HG02981 (cell line): ENCODE measurements at regions not wholly inside any gene's neighbourhood (a gene's known extent, or its start where the extent isn't known, plus 50 kb on each side); places are given as distances from the start of the nearest gene placed in this dataset.

Source experiments
- ATAC-seq: cut with Tn5 transposase; IDR thresholded peaks from one replicate; pipeline ENCODE4 v1.9.1; 2021; ENCODE audit warnings: mild to moderate bottlenecking, moderate library complexity; ENCODE audit not compliant: unreplicated experiment

DNA sequence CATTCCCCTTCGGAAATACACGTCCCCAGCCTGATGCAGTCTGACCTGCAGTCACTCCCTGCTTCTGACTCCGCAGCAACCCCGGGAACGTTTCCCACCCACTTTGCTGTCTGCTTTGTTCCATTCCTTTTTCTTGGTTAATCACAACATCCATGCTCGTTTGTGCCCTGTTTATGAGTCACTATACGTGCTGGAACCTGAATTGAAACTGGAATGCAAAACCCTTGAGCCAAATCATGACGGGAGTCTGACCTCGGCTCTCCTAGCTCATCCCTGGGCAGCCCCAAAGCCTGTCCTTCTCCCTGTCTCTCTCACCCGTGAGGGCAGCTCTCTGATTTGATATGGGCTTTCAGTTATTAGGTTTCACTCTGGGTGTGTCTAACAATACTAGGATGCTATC, 57.1 kb upstream of the RNF152 start:
- ATAC-seq, result no peak

DNA sequence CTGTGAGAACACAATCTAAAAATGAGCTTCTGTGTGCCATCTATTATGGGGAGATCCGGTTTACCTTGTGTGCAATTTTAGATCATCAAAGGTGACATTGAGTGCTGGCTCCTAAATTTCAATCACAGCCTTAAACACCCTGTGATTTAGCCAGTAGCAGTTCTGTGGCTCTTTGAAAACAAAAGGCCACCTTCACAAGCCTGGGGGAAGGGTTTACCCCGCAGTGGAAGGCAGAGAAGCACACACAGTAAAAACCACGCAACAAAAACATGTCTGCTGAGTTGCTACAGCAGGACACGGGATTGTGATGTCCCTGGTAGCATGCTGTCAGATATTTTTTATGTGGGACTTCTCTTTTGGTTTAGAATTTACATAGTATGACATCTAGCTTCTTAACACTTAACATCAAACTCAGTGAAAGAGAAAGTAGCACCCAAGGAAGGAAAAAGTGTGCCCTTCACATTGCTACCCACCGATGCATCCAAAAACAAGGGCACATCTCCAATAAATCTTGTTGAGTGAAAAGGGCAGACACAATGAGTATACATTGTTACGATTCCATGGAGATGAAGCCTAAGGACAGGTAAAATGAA, 56.1 kb upstream of the RNF152 start:
- ATAC-seq, result no peak

DNA sequence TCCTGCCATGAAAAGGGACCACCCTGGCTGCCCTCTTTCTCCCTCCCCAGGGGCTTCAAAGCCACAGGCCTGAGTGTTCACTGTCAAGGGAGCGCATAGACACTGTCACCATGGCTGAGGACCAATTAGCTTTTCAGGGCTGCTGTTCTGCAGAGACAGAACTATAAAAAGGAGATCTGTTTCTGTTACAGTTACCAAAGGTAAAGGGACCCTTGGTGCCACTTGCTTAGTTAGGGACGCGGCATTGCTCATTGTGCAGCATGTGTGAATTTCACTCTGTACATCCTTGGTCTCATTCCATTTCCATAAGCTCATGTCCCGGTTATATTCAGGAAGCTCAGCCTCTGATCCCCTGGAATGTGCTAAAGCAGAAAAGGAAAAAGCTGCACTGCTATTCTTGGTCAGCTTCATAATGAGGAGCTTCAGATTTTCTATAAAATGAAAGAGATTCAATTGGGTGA, 55.5 kb upstream of the RNF152 start:
- ATAC-seq, result no peak

DNA sequence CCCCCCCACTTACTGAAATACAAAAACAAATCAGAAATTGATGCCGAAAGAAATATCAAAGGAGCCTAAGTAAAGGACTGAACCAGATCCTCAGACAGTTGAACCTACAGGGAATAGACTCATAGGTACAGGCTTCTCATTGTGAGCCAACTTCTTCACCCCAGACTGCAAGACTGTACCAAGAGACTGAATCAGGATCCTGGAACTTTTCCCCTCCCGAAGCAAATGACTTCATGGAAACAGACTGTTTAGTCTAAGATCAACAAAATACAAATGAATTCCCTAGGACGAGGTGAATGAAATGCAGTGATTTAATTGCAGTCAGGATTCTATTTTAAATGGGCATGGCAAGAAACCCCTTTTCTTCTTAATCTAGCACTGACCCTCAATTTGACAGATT, 53.6 kb upstream of the RNF152 start:
- no peak for ATAC-seq

DNA sequence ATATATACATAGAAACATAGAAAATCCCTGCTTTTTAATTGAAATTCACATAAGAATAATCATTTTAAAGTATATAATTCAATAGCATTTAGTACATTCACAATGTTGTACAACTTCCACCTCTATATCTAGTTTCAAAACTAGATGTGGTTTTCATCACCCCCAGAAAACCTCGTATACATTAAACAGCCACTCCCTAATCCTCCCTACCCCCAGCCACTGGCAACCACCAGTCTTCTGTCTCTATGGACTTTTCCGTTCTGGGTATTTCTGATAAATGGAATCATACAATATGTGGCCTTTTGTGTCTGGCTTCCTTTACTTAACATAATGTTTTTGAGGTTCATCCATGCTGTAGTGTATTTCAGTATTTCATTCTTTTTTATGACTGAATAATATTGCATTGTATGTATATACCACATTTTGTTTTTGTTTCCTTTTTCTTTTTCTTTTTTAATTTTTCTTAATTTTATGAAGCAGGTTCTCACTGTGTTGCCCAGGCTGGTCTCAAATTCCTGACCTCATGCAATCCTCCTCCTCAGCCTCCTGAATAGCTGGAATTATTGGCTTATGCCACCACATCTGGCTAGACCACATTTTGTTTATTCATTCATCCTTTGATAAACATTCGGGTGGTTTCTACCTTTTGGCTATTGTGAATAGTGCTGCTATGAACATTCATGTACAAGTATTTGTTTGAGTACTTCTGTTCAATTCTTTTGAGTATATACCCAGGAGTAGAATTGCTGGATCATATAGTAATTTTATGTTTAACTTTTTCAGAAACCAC, 50.6 kb upstream of the RNF152 start:
- ATAC-seq, result no peak
